ENCODE measurements at regions not wholly inside any gene's neighbourhood (a gene's known extent, or its start where the extent isn't known, plus 50 kb on each side); places are given as distances from the start of the nearest gene placed in this dataset.

DNA sequence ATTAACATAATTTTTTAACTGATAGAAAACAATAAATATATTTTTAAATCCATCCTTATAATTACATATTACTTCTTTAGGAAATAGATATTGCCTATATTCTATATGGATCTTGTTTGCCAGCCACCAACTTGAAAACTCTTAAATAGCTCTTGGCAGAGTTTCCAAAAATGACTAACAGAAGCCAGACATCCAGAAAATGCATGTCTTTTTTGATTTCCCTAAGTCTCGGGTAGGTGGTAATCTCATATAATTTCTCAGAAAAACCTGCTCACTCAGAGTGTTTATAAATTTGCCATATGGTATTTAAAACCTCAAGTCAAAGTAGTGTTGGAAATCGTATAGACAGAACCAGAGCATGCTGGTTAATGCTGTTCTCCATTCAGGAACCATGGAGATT lies 360.4 kb upstream of the FOXG1 start:
- intact Hi-C loops (cut with micrococcal nuclease) (no loop called here), dilution Hi-C loops (cut with HindIII; ENCODE audit: low sequenced_read_pairs, unreplicated experiment) (no loop called here), in situ Hi-C loops (cut with MboI; ENCODE audit: low sequenced_read_pairs) (no loop called here)
- Histone ChIP-seq H3K4me3 (ENCODE audit: insufficient read depth, low read depth, low read length) (no peak overlapping the region), H3K18ac (ENCODE audit: low read depth, low read length) (no peak overlapping the region), H3K56ac (ENCODE audit: extremely low read depth, insufficient read depth, low read length) (no peak overlapping the region), H2BK120ac (ENCODE audit: low read depth, low read length) (no peak overlapping the region), H3K27me3 (ENCODE audit: control insufficient read depth, insufficient read depth, low read length) (no peaks in the 10 kb centered on the region), H3K23ac (ENCODE audit: low read depth, low read length) (no peak overlapping the region), H4K5ac (ENCODE audit: low read depth, low read length) (no peak overlapping the region), H2BK20ac (ENCODE audit: low read depth, low read length) (no peak overlapping the region), H2BK5ac (ENCODE audit: low read depth, low read length, poor library complexity, severe bottlenecking) (no peak overlapping the region), H3K14ac (replicated peaks; ENCODE audit: low read depth, low read length) (no peak overlapping the region), H3K27ac (ENCODE audit: insufficient read depth, low read length) (no peak overlapping the region), H3K79me1 (ENCODE audit: low read depth in 1 of 2, low read length in 2 of 2) (no peaks in the 10 kb centered on the region), H3K4me1 (ENCODE audit: control insufficient read depth, insufficient read depth, low read length) (no peaks in the 10 kb centered on the region), H2AK9ac (replicated peaks; ENCODE audit: low read depth, low read length, poor library complexity) (no peak overlapping the region), H4K91ac (ENCODE audit: insufficient read depth, low read depth, low read length) (no peak overlapping the region), H2AK5ac (ENCODE audit: low read depth, low read length) (no peak overlapping the region), H3K36me3 (ENCODE audit: control insufficient read depth, insufficient read depth, low read length) (no peaks in the 10 kb centered on the region), H2AFZ (replicated peaks; ENCODE audit: low read length, poor library complexity) (no peak overlapping the region), H3K4me2 (ENCODE audit: low read depth, low read length) (no peak overlapping the region), H3K9me3 (ENCODE audit: control insufficient read depth, insufficient read depth, low read length) (peaks cover 5% of the 10 kb centered on the region; the same call in 1 of the 2 replicates), H2BK15ac (ENCODE audit: low read depth, low read length) (no peak overlapping the region), H4K8ac (ENCODE audit: low read depth in 2 of 2, low read length in 2 of 2) (no peak overlapping the region), H3K4ac (ENCODE audit: low read depth, low read length) (no peak overlapping the region), H3K9ac (ENCODE audit: low read depth, low read length) (no peak overlapping the region), H4K20me1 (ENCODE audit: insufficient read depth, low read length) (no peaks in the 10 kb centered on the region), H3K9me1 (ENCODE audit: insufficient read depth, low read length) (no peaks in the 10 kb centered on the region)
- CTCF ChIA-PET, result no interaction called here
- no peak for ATAC-seq (ENCODE audit: low read depth)
- no TSS peak for BruUV-seq (replicated peaks)
- POLR2A ChIA-PET (ENCODE audit: unreplicated experiment), result no interaction called here
- TF ChIP-seq MAZ (IDR thresholded peaks at IDR 0.05; ENCODE audit: borderline replicate concordance, low read depth, low read length) (no peak), NFE2L2 (IDR thresholded peaks at IDR 0.05; ENCODE audit: low read depth, low read length) (no peak), ELK1 (IDR thresholded peaks at IDR 0.05; ENCODE audit: borderline replicate concordance, low read depth, low read length) (no peak), RCOR1 (IDR thresholded peaks at IDR 0.05; ENCODE audit: insufficient replicate concordance, low read length) (no peak), CEBPB (IDR thresholded peaks at IDR 0.05; ENCODE audit: low read depth, low read length) (no peak), RAD21 (IDR thresholded peaks at IDR 0.05; ENCODE audit: low read length) (no peak), USF2 (IDR thresholded peaks at IDR 0.05; ENCODE audit: low read depth, low read length) (no peak), FOS (IDR thresholded peaks at IDR 0.05; ENCODE audit: low read depth, low read length) (no peak), RFX5 (IDR thresholded peaks at IDR 0.05; ENCODE audit: low read depth, low read length) (no peak), MXI1 (IDR thresholded peaks at IDR 0.05; ENCODE audit: borderline replicate concordance, low read depth, low read length) (no peak), CTCF (conservative IDR thresholded peaks at IDR 0.05; ENCODE audit: low read depth, low read length) (no peak), CHD1 (IDR thresholded peaks at IDR 0.05; ENCODE audit: low read depth, low read length) (no peak), MAFK (IDR thresholded peaks at IDR 0.05; ENCODE audit: low read depth, low read length) (no peak), BHLHE40 (IDR thresholded peaks at IDR 0.05; ENCODE audit: low read depth, low read length) (no peak), SMC3 (IDR thresholded peaks at IDR 0.05; ENCODE audit: low read depth, low read length) (no peak), POLR2A (IDR thresholded peaks at IDR 0.05; ENCODE audit: low read depth, low read length) (no peak)
- no CpG with 5 or more reads among the region's 2 CpGs for WGBS, 2 experiments (ENCODE audit: extremely low coverage in 2 of 2, insufficient read length in 1 of 2)
- no peak for DNase-seq

Measured in IMR-90 (cell line).